ENCODE measurements at regions not wholly inside any gene's neighbourhood (a gene's known extent, or its start where the extent isn't known, plus 50 kb on each side); places are given as distances from the start of the nearest gene placed in this dataset.

GRCh38 chr6:90765491-90765890 lies 178.6 kb upstream of the MAP3K7 start (continued):
- TF ChIP-seq RAD21 (IDR thresholded peaks at IDR 0.05 in 1 of 2, conservative IDR thresholded peaks at IDR 0.05 in 1 of 2; ENCODE audit: low read depth in 2 of 2, low read length in 2 of 2): no peak
- no peak for TF ChIP-seq BRCA1 (IDR thresholded peaks at IDR 0.05; ENCODE audit: low read depth, low read length)
- no peak for TF ChIP-seq SIX5 (IDR thresholded peaks at IDR 0.05; ENCODE audit: low read depth, low read length)
- no peak for TF ChIP-seq NANOG (IDR thresholded peaks at IDR 0.05; ENCODE audit: insufficient read depth, low read depth, low read length, poor library complexity, severe bottlenecking)
- TF ChIP-seq, protein P1, sequence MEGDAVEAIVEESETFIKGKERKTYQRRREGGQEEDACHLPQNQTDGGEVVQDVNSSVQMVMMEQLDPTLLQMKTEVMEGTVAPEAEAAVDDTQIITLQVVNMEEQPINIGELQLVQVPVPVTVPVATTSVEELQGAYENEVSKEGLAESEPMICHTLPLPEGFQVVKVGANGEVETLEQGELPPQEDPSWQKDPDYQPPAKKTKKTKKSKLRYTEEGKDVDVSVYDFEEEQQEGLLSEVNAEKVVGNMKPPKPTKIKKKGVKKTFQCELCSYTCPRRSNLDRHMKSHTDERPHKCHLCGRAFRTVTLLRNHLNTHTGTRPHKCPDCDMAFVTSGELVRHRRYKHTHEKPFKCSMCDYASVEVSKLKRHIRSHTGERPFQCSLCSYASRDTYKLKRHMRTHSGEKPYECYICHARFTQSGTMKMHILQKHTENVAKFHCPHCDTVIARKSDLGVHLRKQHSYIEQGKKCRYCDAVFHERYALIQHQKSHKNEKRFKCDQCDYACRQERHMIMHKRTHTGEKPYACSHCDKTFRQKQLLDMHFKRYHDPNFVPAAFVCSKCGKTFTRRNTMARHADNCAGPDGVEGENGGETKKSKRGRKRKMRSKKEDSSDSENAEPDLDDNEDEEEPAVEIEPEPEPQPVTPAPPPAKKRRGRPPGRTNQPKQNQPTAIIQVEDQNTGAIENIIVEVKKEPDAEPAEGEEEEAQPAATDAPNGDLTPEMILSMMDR (IDR thresholded peaks at IDR 0.05; ENCODE audit: control extremely low read depth in 1 of 3, insufficient read depth in 1 of 3, low read depth in 1 of 3, low read length in 3 of 3): no peak

Measured in H1 (cell line).